Loucy (cell line): ENCODE measurements at regions not wholly inside any gene's neighbourhood (a gene's known extent, or its start where the extent isn't known, plus 50 kb on each side); places are given as distances from the start of the nearest gene placed in this dataset.
A peak's percentile ranks its signal among the peaks of the same experiment; 100 is the strongest.

ENCODE experiments used
- H2AFZ ChIP-seq: fragments of 200-600 bp; sonication (generic); 2 replicates; pipeline ENCODE4 v1.6.0; 2016; ENCODE audit warnings: antibody characterized with exemption, mild to moderate bottlenecking, low read length, moderate library complexity
- H3F3A ChIP-seq: fragments of 200-600 bp; 2 replicates; pipeline ENCODE4 v1.6.0; 2016; ENCODE audit warnings: antibody characterized with exemption, low read depth, mild to moderate bottlenecking
- H3K27me3 ChIP-seq: fragments of 200-600 bp; sonication (generic); 2 replicates; pipeline ENCODE4 v1.6.1; 2014; ENCODE audit warnings: low read length, mild to moderate bottlenecking; ENCODE audit not compliant: insufficient read depth, poor library complexity, severe bottlenecking
- H3K36me3 ChIP-seq: fragments of 200-600 bp; sonication (generic); 2 replicates; pipeline ENCODE4 v1.6.1; 2016; ENCODE audit warnings: low read length; ENCODE audit not compliant: insufficient read depth
- H3K4me1 ChIP-seq: fragments of 200-600 bp; sonication (generic); 2 replicates; pipeline ENCODE4 v1.5.1; 2014; ENCODE audit warnings: low read length, mild to moderate bottlenecking; ENCODE audit not compliant: insufficient read depth, poor library complexity, severe bottlenecking
- H3K4me2 ChIP-seq: fragments of 200-600 bp; sonication (generic); 2 replicates; pipeline ENCODE4 v1.6.0; 2014; ENCODE audit warnings: antibody characterized with exemption, low read length, low read depth, mild to moderate bottlenecking; ENCODE audit not compliant: poor library complexity, severe bottlenecking
- H3K4me3 ChIP-seq: fragments of 200-600 bp; sonication (generic); 2 replicates; pipeline ENCODE4 v1.5.1; 2014; ENCODE audit warnings: low read length, mild to moderate bottlenecking, mixed read lengths; ENCODE audit not compliant: poor library complexity, severe bottlenecking
- H3K79me2 ChIP-seq: fragments of 200-600 bp; sonication (generic); 2 replicates; pipeline ENCODE4 v1.6.1; 2014; ENCODE audit warnings: low read length; ENCODE audit not compliant: insufficient read depth
- H3K9ac ChIP-seq: fragments of 200-600 bp; sonication (generic); 2 replicates; pipeline ENCODE4 v1.6.0; 2014; ENCODE audit warnings: mild to moderate bottlenecking, low read depth, low read length, moderate library complexity; ENCODE audit not compliant: poor library complexity, severe bottlenecking
- H3K9me2 ChIP-seq: fragments of 200-600 bp; sonication (generic); replicated peaks from 2 replicates; pipeline ENCODE4 v1.6.1; 2016; ENCODE audit warnings: low read depth, low read length, mixed read lengths
- H3K9me3 ChIP-seq: fragments of 200-600 bp; sonication (generic); 2 replicates; pipeline ENCODE4 v1.6.1; 2014; ENCODE audit warnings: mild to moderate bottlenecking, antibody characterized with exemption, low read length, low read depth; ENCODE audit not compliant: insufficient read depth
- H4K20me1 ChIP-seq: fragments of 200-600 bp; sonication (generic); 2 replicates; pipeline ENCODE4 v1.6.0; 2014; ENCODE audit warnings: antibody characterized with exemption, low read length, mild to moderate bottlenecking; ENCODE audit not compliant: insufficient read depth, poor library complexity, severe bottlenecking
- CTCF ChIP-seq: fragments of 200-600 bp; sonication (generic); conservative IDR thresholded peaks from 2 replicates; pipeline ENCODE4 v1.5.1; 2014; ENCODE audit warnings: mild to moderate bottlenecking, antibody characterized with exemption, low read length
- EZH2phosphoT487 ChIP-seq: fragments of 200-600 bp; IDR thresholded peaks from 2 replicates; pipeline ENCODE4 v1.6.1; 2018; ENCODE audit warnings: antibody characterized with exemption, mild to moderate bottlenecking, moderate library complexity, borderline replicate concordance

- Histone ChIP-seq H3K36me3 (no peaks in the 10 kb centered on the region), H3K4me1 (peaks cover 4% of the 10 kb centered on the region), H3F3A (peaks cover 8% of the 10 kb centered on the region; the same call in 1 of the 2 replicates), H3K4me2 (peak overlapping the region; percentile 31), H3K27me3 (no peaks in the 10 kb centered on the region), H3K4me3 (no peak overlapping the region), H3K9me3 (no peaks in the 10 kb centered on the region), H3K9me2 (no peaks in the 10 kb centered on the region), H3K79me2 (no peaks in the 10 kb centered on the region), H2AFZ (0 out of 2 replicates have a peak overlapping the region, but pooled peaks have one; percentile 36), H3K9ac (no peak overlapping the region), H4K20me1 (no peaks in the 10 kb centered on the region)
- TF ChIP-seq CTCF (no peak), EZH2phosphoT487 (no peak)
Observed at GRCh38 chr6:27161115-27161514, 86.4 kb upstream of the PRSS16 start.

GRCh38 chr6:27161603-27161945, 85.9 kb upstream of the PRSS16 start:
- peak overlapping the region; percentile 31 for H3K4me2 ChIP-seq
- no peaks in the 10 kb centered on the region for H3K9me2 ChIP-seq
- H3F3A ChIP-seq, result peaks cover 8% of the 10 kb centered on the region; the same call in 1 of the 2 replicates
- no peaks in the 10 kb centered on the region for H3K36me3 ChIP-seq
- peaks cover 4% of the 10 kb centered on the region for H3K4me1 ChIP-seq
- H3K9ac ChIP-seq, result no peak overlapping the region
- TF ChIP-seq CTCF (no peak), EZH2phosphoT487 (no peak)
- H2AFZ ChIP-seq, result peak overlapping the region; percentile 36; the same call in 1 of the 2 replicates
- no peaks in the 10 kb centered on the region for H3K27me3 ChIP-seq
- no peak overlapping the region for H3K4me3 ChIP-seq
- H3K79me2 ChIP-seq, result no peaks in the 10 kb centered on the region
- no peaks in the 10 kb centered on the region for H4K20me1 ChIP-seq
- H3K9me3 ChIP-seq, result no peaks in the 10 kb centered on the region

- peak overlapping the region; percentile 25 for H3K4me3 ChIP-seq
- H3K27me3 ChIP-seq, result no peaks in the 10 kb centered on the region
- H3F3A ChIP-seq, result peaks cover 8% of the 10 kb centered on the region; the same call in 1 of the 2 replicates
- H3K36me3 ChIP-seq, result no peaks in the 10 kb centered on the region
- H3K9ac ChIP-seq, result no peak overlapping the region
- no peaks in the 10 kb centered on the region for H4K20me1 ChIP-seq
- H2AFZ ChIP-seq, result no peak overlapping the region; the same call in 1 of the 2 replicates
- H3K4me2 ChIP-seq, result peak overlapping the region; percentile 31
- H3K9me3 ChIP-seq, result no peaks in the 10 kb centered on the region
- H3K79me2 ChIP-seq, result no peaks in the 10 kb centered on the region
- peaks cover 4% of the 10 kb centered on the region for H3K4me1 ChIP-seq
- H3K9me2 ChIP-seq, result no peaks in the 10 kb centered on the region
- TF ChIP-seq EZH2phosphoT487 (no peak), CTCF (peak; percentile 80)
Observed at GRCh38 chr6:27161946-27162603, 85.4 kb upstream of the PRSS16 start.
